Tibial artery (tissue), 4 donors: ENCODE measurements at regions not wholly inside any gene's neighbourhood (a gene's known extent, or its start where the extent isn't known, plus 50 kb on each side); places are given as distances from the start of the nearest gene placed in this dataset.

Source experiments
- DNase-seq, 2 donors: peaks; one replicate each; pipeline ENCODE4 v3.0.0-alpha.2; 2019
- H3K27ac ChIP-seq, 2 donors: fragments of 200-600 bp; sonication (generic) in 1 of 2; 1 replicate in 1 of 2; 2 replicates in 1 of 2; pipeline ENCODE4 v1.5.1; 2018 to 2019; ENCODE audit warnings: mild to moderate bottlenecking in 1 of 2
- H3K27me3 ChIP-seq, 2 donors: fragments of 200-600 bp; sonication (generic) in 1 of 2; one replicate each; pipeline versions ENCODE4 v1.5.1 to v1.6.0; 2016 to 2019
- H3K36me3 ChIP-seq, 3 donors: fragments of 200-600 bp; sonication (generic) in 2 of 3; one replicate each; pipeline ENCODE4 v1.5.1; 2016 to 2019; ENCODE audit warnings: mild to moderate bottlenecking in 2 of 3
- H3K4me1 ChIP-seq, 4 donors: fragments of 200-600 bp; sonication (generic) in 2 of 4; 1 replicate in 3 of 4; 2 replicates in 1 of 4; pipeline ENCODE4 v1.5.1; 2016 to 2019
- H3K4me3 ChIP-seq, 2 donors: fragments of 200-600 bp; sonication (generic) in 1 of 2; 1 replicate in 1 of 2; 2 replicates in 1 of 2; pipeline ENCODE4 v1.5.1; 2018 to 2019; ENCODE audit warnings: mild to moderate bottlenecking in 2 of 2
- H3K9me3 ChIP-seq, 3 donors: fragments of 200-600 bp; sonication (generic) in 1 of 3; one replicate each; pipeline ENCODE4 v1.5.1; 2016 to 2019
- intact Hi-C: fragments of 100-400 bp; cut with DNase I; formaldehyde crosslinking; loops from one replicate; pipeline ENCODE4 v1.15.0; 2023; ENCODE audit warnings: low total_unique reads
- TF ChIP-seq, protein P1 (sequence below), 2 experiments: fragments of 200-600 bp in 1 of 2; fragments of 450-650 bp in 1 of 2; IDR thresholded peaks; one replicate each; pipeline ENCODE4 v1.5.1; 2017 to 2019; ENCODE audit warnings: antibody characterized with exemption in 2 of 2, mild to moderate bottlenecking in 1 of 2, moderate library complexity in 1 of 2

DNA sequence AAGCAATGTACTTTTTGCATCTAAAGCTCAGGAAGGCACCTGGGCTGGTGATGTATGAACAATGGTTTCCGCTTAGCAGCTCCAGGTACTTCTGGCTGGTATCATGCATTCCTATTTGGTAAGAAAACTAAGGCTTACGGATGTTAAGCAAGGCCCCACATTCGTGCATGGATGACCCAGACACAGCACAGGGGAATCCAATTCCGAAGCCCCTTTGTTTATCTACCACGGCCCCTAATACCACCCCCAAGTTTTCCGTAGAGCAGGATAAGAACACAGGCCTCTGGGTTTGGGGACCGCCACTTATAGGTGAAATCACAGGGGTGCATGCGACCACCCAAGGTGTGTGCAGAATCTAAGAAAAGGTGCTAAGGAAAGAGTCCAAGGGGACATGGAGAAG is 192.1 kb upstream of the ID2 start:
- no peaks in the 10 kb centered on the region for H3K27me3 ChIP-seq
- peaks cover 0 to 6% (median 0%) of the 10 kb centered on the region in 4 donors for H3K4me1 ChIP-seq
- H3K4me3 ChIP-seq: no peak overlapping the region
- no peaks in the 10 kb centered on the region for H3K36me3 ChIP-seq
- TF ChIP-seq, protein P1, sequence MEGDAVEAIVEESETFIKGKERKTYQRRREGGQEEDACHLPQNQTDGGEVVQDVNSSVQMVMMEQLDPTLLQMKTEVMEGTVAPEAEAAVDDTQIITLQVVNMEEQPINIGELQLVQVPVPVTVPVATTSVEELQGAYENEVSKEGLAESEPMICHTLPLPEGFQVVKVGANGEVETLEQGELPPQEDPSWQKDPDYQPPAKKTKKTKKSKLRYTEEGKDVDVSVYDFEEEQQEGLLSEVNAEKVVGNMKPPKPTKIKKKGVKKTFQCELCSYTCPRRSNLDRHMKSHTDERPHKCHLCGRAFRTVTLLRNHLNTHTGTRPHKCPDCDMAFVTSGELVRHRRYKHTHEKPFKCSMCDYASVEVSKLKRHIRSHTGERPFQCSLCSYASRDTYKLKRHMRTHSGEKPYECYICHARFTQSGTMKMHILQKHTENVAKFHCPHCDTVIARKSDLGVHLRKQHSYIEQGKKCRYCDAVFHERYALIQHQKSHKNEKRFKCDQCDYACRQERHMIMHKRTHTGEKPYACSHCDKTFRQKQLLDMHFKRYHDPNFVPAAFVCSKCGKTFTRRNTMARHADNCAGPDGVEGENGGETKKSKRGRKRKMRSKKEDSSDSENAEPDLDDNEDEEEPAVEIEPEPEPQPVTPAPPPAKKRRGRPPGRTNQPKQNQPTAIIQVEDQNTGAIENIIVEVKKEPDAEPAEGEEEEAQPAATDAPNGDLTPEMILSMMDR (IDR thresholded peaks at IDR 0.05): no peak
- H3K9me3 ChIP-seq: no peaks in the 10 kb centered on the region
- intact Hi-C loops: no loop called here
- no peak for DNase-seq
- H3K27ac ChIP-seq: no peak overlapping the region

DNA sequence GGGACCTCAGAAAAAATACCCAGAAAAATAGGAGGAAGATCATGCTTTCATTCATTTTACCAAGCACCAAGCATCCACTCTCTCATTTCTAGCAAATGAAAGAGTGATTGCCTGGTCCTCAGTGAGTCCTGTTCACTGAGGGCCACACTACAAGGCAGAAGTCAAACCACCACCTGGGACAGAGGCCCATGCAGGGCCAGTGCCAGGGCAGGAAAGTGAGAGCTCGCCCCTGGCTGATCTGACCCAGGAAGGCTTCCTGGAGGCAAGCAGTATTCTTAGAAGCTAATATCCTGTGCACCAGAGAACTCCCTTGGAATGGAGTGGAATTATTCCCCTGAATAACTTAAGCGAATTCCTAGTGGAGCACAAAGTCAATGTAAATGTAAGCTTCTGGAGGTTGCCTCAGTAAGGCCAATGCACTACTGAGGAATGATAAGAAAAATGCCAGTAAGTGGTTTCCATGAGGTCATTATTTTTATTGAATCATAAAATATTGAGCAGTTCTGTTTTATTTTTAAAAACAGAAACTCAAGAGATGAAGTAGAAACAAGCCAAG is 191.6 kb upstream of the ID2 start:
- TF ChIP-seq, protein P1 (IDR thresholded peaks at IDR 0.05): no peak
- DNase-seq: peak in 1 of 2 donors; percentile 24
- no peak overlapping the region for H3K4me3 ChIP-seq
- no peak overlapping the region for H3K27ac ChIP-seq
- no peaks in the 10 kb centered on the region for H3K36me3 ChIP-seq
- intact Hi-C loops: no loop called here
- H3K4me1 ChIP-seq: peaks cover 0 to 6% (median 0%) of the 10 kb centered on the region in 4 donors
- no peaks in the 10 kb centered on the region for H3K9me3 ChIP-seq
- H3K27me3 ChIP-seq: no peaks in the 10 kb centered on the region

DNA sequence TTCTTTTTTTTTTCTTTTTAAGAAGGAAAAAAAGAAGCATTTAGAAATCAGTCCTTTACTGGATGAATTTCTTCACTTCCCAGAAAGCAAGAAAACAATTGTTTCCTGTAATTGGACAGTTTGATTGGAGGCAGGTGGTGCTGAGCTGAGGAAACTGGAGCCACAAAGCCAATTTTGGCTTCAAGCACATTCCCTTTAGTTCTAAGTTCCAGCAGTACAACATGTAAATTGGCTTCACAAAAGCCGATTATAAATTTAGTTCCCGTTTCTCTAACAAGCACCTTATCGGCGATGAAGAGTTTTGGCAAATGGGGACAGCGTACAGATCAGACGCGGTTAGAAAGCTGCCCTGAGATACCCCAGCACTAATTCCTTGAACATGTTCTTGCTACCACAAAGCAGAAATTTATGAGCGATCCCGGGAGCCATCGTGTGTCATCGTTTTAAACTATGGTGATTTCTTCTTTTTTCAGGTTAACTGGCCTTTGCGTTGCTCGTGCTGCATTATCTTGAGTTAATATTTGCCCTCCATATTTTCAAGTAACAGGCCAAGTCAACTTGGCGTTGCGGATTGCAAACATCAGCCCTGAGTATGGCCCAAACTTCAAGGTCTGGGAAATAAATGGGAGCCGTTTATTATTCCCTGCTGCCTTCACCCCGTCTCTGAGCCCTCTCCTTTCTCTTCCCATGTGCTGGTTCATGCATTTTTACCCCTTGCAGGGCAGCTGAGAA is 190.4 kb upstream of the ID2 start:
- TF ChIP-seq, protein P1 (IDR thresholded peaks at IDR 0.05): no peak
- H3K36me3 ChIP-seq: no peaks in the 10 kb centered on the region
- no peak overlapping the region for H3K27ac ChIP-seq
- H3K4me3 ChIP-seq: no peak overlapping the region
- H3K9me3 ChIP-seq: no peaks in the 10 kb centered on the region
- H3K4me1 ChIP-seq: peaks cover 0 to 6% (median 0%) of the 10 kb centered on the region in 4 donors
- no peak for DNase-seq
- intact Hi-C loops: no loop called here
- no peaks in the 10 kb centered on the region for H3K27me3 ChIP-seq

DNA sequence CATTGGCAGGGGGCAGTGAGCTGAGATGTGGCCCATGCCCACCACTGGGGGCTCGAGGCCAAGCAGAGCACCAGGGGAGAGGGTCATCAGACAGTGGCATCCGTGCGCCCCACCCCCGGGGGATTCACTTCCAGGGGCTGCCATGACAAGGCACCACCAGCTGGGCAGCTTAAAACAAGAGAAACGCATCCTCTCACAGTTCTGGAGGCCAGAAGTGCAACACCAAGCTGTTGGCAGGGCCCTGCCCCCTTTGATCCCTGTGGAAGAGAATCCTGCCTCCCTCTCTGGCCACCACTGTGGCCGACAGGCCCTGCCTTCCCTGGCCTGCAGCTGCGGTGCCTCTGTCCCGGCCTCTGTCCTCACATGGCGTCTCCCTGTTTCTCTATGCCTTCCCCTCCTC is 187.7 kb upstream of the ID2 start:
- no peaks in the 10 kb centered on the region for H3K27me3 ChIP-seq
- no peaks in the 10 kb centered on the region for H3K9me3 ChIP-seq
- intact Hi-C loops: no loop called here
- H3K27ac ChIP-seq: no peak overlapping the region
- H3K4me1 ChIP-seq: peaks cover 0 to 6% (median 0%) of the 10 kb centered on the region in 4 donors
- TF ChIP-seq, protein P1 (IDR thresholded peaks at IDR 0.05): no peak
- no peaks in the 10 kb centered on the region for H3K36me3 ChIP-seq
- no peak overlapping the region for H3K4me3 ChIP-seq
- DNase-seq: peak in 1 of 2 donors; percentile 57

- peaks cover 0 to 6% (median 0%) of the 10 kb centered on the region in 4 donors for H3K4me1 ChIP-seq
- intact Hi-C loops: no loop called here
- TF ChIP-seq, protein P1 (IDR thresholded peaks at IDR 0.05): no peak
These were observed 187.3 kb upstream of the ID2 start for GRCh38 chr2:8494589-8494988.

More at GRCh38 chr2:8494589-8494988, 187.3 kb upstream of the ID2 start:
- no peak overlapping the region for H3K4me3 ChIP-seq
- H3K36me3 ChIP-seq: no peaks in the 10 kb centered on the region
- DNase-seq: peak in 1 of 2 donors; percentile 66
- H3K9me3 ChIP-seq: no peaks in the 10 kb centered on the region
- no peak overlapping the region for H3K27ac ChIP-seq
- no peaks in the 10 kb centered on the region for H3K27me3 ChIP-seq
